Pancreas (tissue), 10 donors: ENCODE measurements at regions not wholly inside any gene's neighbourhood (a gene's known extent, or its start where the extent isn't known, plus 50 kb on each side); places are given as distances from the start of the nearest gene placed in this dataset.

Experiments
- ATAC-seq, 4 donors: fragments of 200-7000 bp; cut with Tn5 transposase; one replicate each; pipeline versions ENCODE4 v1.8.0 to v1.9.1; 2020; ENCODE audit warnings: mild to moderate bottlenecking in 4 of 4, moderate library complexity in 4 of 4
- DNase-seq, 6 donors: peaks; one replicate each; pipeline ENCODE4 v3.0.0-alpha.2; 2020
- FAIRE-seq: peaks from 2 replicates; lab custom pipeline; 2012; peaks lifted over from hg19 to GRCh38; lab: Jason Lieb, UNC
- H3K27ac ChIP-seq, 4 donors: fragments of 200-600 bp; sonication (generic); 1 replicate in 3 of 4; 2 replicates in 1 of 4; pipeline versions ENCODE4 v1.5.0 to v1.8.0; 2020
- H3K27me3 ChIP-seq, 4 donors: fragments of 200-600 bp; one replicate each; pipeline ENCODE4 v1.8.0; 2021
- H3K36me3 ChIP-seq, 3 donors: fragments of 200-600 bp; sonication (generic) in 1 of 3; one replicate each; pipeline versions ENCODE4 v1.5.0 to v1.8.0; 2020 to 2021
- H3K4me1 ChIP-seq, 3 donors: fragments of 200-600 bp; one replicate each; pipeline ENCODE4 v1.8.0; 2021
- H3K4me3 ChIP-seq, 4 donors: fragments of 200-600 bp; sonication (generic) in 2 of 4; one replicate each; pipeline versions ENCODE4 v1.5.0 to v1.8.0; 2020 to 2021
- H3K9me3 ChIP-seq, 4 donors: fragments of 200-600 bp; one replicate each; pipeline ENCODE4 v1.8.0; 2021
- WGBS, 2 donors: extraction: QIAGEN DNeasy Blood & Tissue Kit; methylation state at CpG; one replicate each; pipeline ENCODE4 v1.1.7; 2013; 5-methylcytosine and 5-hydroxymethylcytosine counted together
- intact Hi-C, 3 donors: fragments of 100-400 bp; cut with DNase I; formaldehyde crosslinking; loops; one replicate each; pipeline versions ENCODE4 v1.11.1 to v1.14.2; 2022
- TF ChIP-seq, protein P1 (sequence below), 4 donors: fragments of 200-600 bp; sonication (generic) in 3 of 4; IDR thresholded peaks; one replicate each; pipeline versions ENCODE4 v1.5.0 to v1.8.0; 2021; ENCODE audit warnings: antibody characterized with exemption in 4 of 4
- donor health status: healthy with polysubstance abuse.
- donor health status: DM: no; HTN: no; CAD: no; lungs with moderate emphysema.
- donor health status: DM: no; HTN: no; CAD: no.
- donor health status: control.
- donor health status: control.
- donor health status: Bipolar disorder and iron deficiency.
- donor health status: DM: yes; HTN: yes; CAD: no.
- donor health status: DM: no; HTN: no; CAD: no.
- donor health status: DM: no; HTN: no; CAD: no.
- donor health status: DM: yes; HTN: yes; CAD: no.

DNA sequence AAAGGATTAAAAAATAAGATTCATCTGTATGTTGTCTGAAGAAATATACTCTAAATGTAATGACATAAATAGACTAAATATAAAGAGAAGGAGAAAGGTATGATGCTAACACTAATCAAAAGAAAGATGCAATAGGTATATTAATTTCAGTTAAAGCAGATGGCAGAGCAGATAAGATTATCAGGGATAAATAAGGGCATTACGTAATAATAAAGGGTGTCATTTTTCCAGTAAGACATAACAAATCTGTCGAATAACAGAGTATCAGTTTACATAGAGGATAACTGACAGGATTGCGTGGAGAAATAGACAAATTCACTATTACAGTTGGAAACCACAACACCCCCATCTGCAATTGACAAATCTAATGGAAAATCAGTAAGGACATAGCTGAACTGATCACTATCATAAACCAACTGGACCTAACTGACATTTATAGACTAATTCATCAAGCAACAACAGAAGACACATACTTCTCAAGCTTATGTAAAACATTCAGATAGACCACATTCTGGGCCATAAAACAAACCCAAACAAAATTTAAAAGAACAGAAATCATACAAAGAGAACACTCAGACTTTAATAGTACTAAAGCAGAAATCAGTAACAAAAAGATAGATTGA lies 384.1 kb upstream of the COBL start:
- intact Hi-C loops = no loop called here

DNA sequence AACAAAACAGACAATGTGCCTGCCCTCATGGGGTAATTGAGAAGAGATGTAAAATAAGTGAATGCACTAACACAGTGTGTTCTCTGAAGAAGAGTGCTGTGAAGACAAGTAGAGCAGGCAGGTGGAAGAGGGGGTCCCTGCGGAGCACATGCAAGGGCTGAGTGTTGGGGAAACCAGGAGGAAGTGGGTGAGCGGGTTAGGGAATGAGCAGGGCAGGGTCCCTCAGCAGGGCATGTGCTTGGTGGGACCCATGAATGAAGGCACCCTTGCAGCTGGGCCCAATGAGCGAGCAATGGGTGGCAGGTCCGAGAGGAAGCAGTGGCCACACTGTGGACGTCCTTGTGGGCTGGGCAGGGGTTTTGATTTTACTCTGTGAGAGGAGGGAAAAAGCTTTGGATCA lies 376.6 kb upstream of the COBL start:
- H3K36me3 ChIP-seq = no peaks in the 10 kb centered on the region
- no peak overlapping the region for H3K27ac ChIP-seq
- FAIRE-seq = no peak
- no peak for ATAC-seq
- H3K27me3 ChIP-seq = no peaks in the 10 kb centered on the region
- intact Hi-C loops = no loop called here
- TF ChIP-seq, protein P1, sequence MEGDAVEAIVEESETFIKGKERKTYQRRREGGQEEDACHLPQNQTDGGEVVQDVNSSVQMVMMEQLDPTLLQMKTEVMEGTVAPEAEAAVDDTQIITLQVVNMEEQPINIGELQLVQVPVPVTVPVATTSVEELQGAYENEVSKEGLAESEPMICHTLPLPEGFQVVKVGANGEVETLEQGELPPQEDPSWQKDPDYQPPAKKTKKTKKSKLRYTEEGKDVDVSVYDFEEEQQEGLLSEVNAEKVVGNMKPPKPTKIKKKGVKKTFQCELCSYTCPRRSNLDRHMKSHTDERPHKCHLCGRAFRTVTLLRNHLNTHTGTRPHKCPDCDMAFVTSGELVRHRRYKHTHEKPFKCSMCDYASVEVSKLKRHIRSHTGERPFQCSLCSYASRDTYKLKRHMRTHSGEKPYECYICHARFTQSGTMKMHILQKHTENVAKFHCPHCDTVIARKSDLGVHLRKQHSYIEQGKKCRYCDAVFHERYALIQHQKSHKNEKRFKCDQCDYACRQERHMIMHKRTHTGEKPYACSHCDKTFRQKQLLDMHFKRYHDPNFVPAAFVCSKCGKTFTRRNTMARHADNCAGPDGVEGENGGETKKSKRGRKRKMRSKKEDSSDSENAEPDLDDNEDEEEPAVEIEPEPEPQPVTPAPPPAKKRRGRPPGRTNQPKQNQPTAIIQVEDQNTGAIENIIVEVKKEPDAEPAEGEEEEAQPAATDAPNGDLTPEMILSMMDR (IDR thresholded peaks at IDR 0.05) = no peak
- H3K9me3 ChIP-seq = no peaks in the 10 kb centered on the region
- no peak for DNase-seq
- H3K4me1 ChIP-seq = no peaks in the 10 kb centered on the region
- WGBS, 2 donors = 46 to 50% methylated on average over 5 of the region's 5 CpGs
- no peak overlapping the region for H3K4me3 ChIP-seq

More for the DNA sequence above, 384.1 kb upstream of the COBL start:
- Histone ChIP-seq H3K4me3 (no peak overlapping the region), H3K36me3 (no peaks in the 10 kb centered on the region), H3K4me1 (no peaks in the 10 kb centered on the region), H3K27ac (no peak overlapping the region), H3K9me3 (no peaks in the 10 kb centered on the region), H3K27me3 (no peaks in the 10 kb centered on the region)
- FAIRE-seq (no peak), DNase-seq (no peak), ATAC-seq (no peak)
- TF ChIP-seq, protein P1 (IDR thresholded peaks at IDR 0.05) = no peak
- WGBS, 2 donors = 64 to 75% methylated on average over 3 of the region's 3 CpGs

DNA sequence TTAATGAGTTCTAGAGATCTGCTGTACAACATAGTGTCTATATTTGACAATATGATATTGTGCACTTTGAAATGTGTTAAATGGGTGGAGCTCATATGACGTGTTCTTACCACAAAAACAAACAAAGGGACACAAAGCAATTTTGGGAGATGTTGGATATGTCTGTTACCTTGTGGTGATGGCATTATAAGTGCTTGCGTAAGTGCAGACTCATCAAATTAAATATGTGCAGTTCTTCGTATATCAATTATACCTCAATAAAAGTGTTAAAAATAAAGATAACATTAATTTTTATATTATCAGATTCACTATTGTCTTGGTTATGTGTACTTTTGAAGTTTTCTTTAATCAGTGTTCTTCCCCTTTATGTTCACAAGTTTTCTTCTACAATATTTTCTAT lies 372.9 kb upstream of the COBL start:
- Histone ChIP-seq H3K4me1 (no peaks in the 10 kb centered on the region), H3K9me3 (no peaks in the 10 kb centered on the region), H3K36me3 (no peaks in the 10 kb centered on the region), H3K27me3 (no peaks in the 10 kb centered on the region), H3K27ac (no peak overlapping the region), H3K4me3 (no peak overlapping the region)
- intact Hi-C loops = no loop called here
- ATAC-seq (no peak), FAIRE-seq (no peak), DNase-seq (no peak)
- 62 to 69% methylated on average over 3 of the region's 3 CpGs for WGBS, 2 donors
- TF ChIP-seq, protein P1 (IDR thresholded peaks at IDR 0.05) = no peak

- intact Hi-C loops = no loop called here
- TF ChIP-seq, protein P1 (IDR thresholded peaks at IDR 0.05) = no peak
- Histone ChIP-seq H3K9me3 (no peaks in the 10 kb centered on the region), H3K4me3 (no peak overlapping the region), H3K36me3 (no peaks in the 10 kb centered on the region), H3K27me3 (no peaks in the 10 kb centered on the region), H3K4me1 (no peaks in the 10 kb centered on the region), H3K27ac (no peak overlapping the region)
- no peak for ATAC-seq
- no peak for FAIRE-seq
- 54 to 70% methylated on average over 4 of the region's 4 CpGs for WGBS, 2 donors
- DNase-seq = no peak
Measured at GRCh38 chr7:51685794-51686193, 369.2 kb upstream of the COBL start.

GRCh38 chr7:51680594-51681399 lies 364.2 kb upstream of the COBL start:
- DNase-seq (no peak), FAIRE-seq (no peak), ATAC-seq (no peak)
- no peak overlapping the region for H3K4me3 ChIP-seq
- 46 to 53% methylated on average over 13 of the region's 13 CpGs for WGBS, 2 donors
- intact Hi-C loops = no loop called here
- H3K27me3 ChIP-seq = no peaks in the 10 kb centered on the region
- H3K9me3 ChIP-seq = no peaks in the 10 kb centered on the region
- no peaks in the 10 kb centered on the region for H3K36me3 ChIP-seq
- H3K4me1 ChIP-seq = no peaks in the 10 kb centered on the region
- TF ChIP-seq, protein P1 (IDR thresholded peaks at IDR 0.05) = no peak
- no peak overlapping the region for H3K27ac ChIP-seq
